NCI-H345 (cell line): ENCODE measurements at regions not wholly inside any gene's neighbourhood (a gene's known extent, or its start where the extent isn't known, plus 50 kb on each side); places are given as distances from the start of the nearest gene placed in this dataset.

Source experiments
- DNase-seq: peaks from one replicate; lab custom pipeline; 2025; lab: John Stamatoyannopoulos, UW

GRCh38 chr2:204049635-204050034, 113.1 kb downstream of the ICOS start:
- no peak for DNase-seq

- DNase-seq = no peak
These were observed 114.1 kb downstream of the ICOS start for GRCh38 chr2:204050681-204051080.

GRCh38 chr2:204051476-204051875, 114.9 kb downstream of the ICOS start:
- DNase-seq = no peak

- DNase-seq = no peak
These were observed 115.5 kb downstream of the ICOS start for GRCh38 chr2:204051984-204052556.

- DNase-seq = no peak
These were observed 122.5 kb downstream of the ICOS start for GRCh38 chr2:204059016-204059415.

- no peak for DNase-seq
These were observed 124.3 kb downstream of the ICOS start for GRCh38 chr2:204060841-204061240.

- no peak for DNase-seq
These were observed 124.7 kb downstream of the ICOS start for GRCh38 chr2:204061241-204061640.

- DNase-seq = no peak
These were observed 127.6 kb downstream of the ICOS start for GRCh38 chr2:204064119-204064518.

- no peak for DNase-seq
These were observed 129.0 kb downstream of the ICOS start for GRCh38 chr2:204065566-204065965.

- DNase-seq = no peak
These were observed 129.5 kb downstream of the ICOS start for GRCh38 chr2:204066051-204066450.

GRCh38 chr2:204069804-204070203, 133.2 kb downstream of the ICOS start:
- no peak for DNase-seq

GRCh38 chr2:204072443-204073324, 136.1 kb downstream of the ICOS start:
- DNase-seq = peak; percentile 7

GRCh38 chr2:204074456-204074855, 137.9 kb downstream of the ICOS start:
- DNase-seq = no peak

GRCh38 chr2:204078003-204078698, 141.6 kb downstream of the ICOS start:
- no peak for DNase-seq

- no peak for DNase-seq
These were observed 145.2 kb downstream of the ICOS start for GRCh38 chr2:204081487-204082425.

- no peak for DNase-seq
These were observed 149.6 kb downstream of the ICOS start for GRCh38 chr2:204086167-204086566.

- DNase-seq = no peak
These were observed 152.5 kb downstream of the ICOS start for GRCh38 chr2:204089105-204089504.

- no peak for DNase-seq
These were observed 153.0 kb downstream of the ICOS start for GRCh38 chr2:204089574-204089973.

GRCh38 chr2:204090021-204090420, 153.5 kb downstream of the ICOS start:
- DNase-seq = peak; percentile 2

- DNase-seq = no peak
These were observed 168.2 kb downstream of the ICOS start for GRCh38 chr2:204104811-204105210.

GRCh38 chr2:204108330-204108751, 171.8 kb downstream of the ICOS start:
- DNase-seq = peak; percentile 20

GRCh38 chr2:204108781-204109295, 172.3 kb downstream of the ICOS start:
- DNase-seq = no peak
